ENCODE measurements at regions not wholly inside any gene's neighbourhood (a gene's known extent, or its start where the extent isn't known, plus 50 kb on each side); places are given as distances from the start of the nearest gene placed in this dataset.

DNA sequence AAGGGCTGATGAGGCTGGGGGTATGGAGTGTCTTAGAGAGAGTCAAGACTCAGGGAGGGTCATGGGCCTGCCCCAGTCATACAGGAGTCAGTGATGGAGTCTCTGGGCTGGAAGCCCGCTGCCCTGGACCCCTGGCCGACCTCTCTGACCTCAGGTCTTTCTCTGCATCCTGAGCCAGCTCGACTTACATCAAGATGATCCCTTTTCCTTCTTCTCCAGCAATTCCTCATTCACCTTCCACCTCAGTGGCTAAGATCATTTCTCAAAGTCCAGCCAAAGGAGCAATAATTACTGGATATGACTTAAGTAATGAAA lies 308.6 kb downstream of the MATN1 start:
- DNase-seq (ENCODE audit: low read depth), result no peak
- no peak overlapping the region for H3K4me3 ChIP-seq (ENCODE audit: low read depth, low read length)
- TF ChIP-seq, protein P1, sequence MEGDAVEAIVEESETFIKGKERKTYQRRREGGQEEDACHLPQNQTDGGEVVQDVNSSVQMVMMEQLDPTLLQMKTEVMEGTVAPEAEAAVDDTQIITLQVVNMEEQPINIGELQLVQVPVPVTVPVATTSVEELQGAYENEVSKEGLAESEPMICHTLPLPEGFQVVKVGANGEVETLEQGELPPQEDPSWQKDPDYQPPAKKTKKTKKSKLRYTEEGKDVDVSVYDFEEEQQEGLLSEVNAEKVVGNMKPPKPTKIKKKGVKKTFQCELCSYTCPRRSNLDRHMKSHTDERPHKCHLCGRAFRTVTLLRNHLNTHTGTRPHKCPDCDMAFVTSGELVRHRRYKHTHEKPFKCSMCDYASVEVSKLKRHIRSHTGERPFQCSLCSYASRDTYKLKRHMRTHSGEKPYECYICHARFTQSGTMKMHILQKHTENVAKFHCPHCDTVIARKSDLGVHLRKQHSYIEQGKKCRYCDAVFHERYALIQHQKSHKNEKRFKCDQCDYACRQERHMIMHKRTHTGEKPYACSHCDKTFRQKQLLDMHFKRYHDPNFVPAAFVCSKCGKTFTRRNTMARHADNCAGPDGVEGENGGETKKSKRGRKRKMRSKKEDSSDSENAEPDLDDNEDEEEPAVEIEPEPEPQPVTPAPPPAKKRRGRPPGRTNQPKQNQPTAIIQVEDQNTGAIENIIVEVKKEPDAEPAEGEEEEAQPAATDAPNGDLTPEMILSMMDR (IDR thresholded peaks at IDR 0.05; ENCODE audit: low read depth, low read length), result no peak
- TF ChIP-seq MYC (IDR thresholded peaks at IDR 0.05; ENCODE audit: low read depth, low read length) (no peak), POLR2A (IDR thresholded peaks at IDR 0.05; ENCODE audit: extremely low read depth, insufficient read length) (no peak)
- TF ChIP-seq, protein P2, sequence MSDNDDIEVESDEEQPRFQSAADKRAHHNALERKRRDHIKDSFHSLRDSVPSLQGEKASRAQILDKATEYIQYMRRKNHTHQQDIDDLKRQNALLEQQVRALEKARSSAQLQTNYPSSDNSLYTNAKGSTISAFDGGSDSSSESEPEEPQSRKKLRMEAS (IDR thresholded peaks at IDR 0.05; ENCODE audit: low read depth, low read length), result no peak

DNA sequence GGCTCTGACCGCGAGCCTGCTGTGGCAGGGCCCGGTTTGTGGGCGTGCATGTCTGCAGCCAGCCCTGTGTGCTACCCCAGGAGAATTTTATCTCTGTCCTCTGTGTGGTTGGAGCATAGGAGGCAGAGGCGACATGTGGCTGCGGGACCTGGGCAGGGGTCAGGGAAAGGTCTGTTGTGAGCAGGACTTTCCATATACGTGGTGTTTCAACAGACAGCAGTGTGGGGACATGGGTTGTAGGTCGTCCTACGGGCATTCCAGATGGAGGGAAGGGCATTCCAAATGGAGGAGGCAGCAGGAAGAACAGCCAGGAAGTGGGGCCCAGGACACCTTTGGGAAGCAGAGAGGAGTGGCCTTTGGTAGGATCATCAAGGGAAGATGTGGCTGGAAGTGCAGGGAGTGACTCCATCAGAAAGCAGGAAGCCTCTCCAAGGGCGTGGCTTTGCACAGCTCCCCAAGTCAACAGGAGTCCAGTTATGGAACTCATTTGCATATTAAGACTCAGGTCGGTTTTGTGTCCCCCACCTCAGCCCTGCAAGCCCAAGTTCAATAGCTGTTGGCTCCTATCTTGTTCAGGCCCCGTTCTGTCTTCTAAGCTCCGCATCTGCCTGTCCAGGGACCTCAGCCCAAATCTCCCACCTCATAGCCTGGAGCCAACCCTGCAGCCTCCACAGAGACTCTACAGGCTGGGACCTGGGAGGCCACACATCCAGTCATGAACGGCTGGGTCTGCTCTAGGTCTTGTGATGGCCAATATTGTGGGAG lies 309.1 kb downstream of the MATN1 start:
- TF ChIP-seq, protein P2 (IDR thresholded peaks at IDR 0.05; ENCODE audit: low read depth, low read length), result no peak
- TF ChIP-seq MYC (IDR thresholded peaks at IDR 0.05; ENCODE audit: low read depth, low read length) (no peak), POLR2A (IDR thresholded peaks at IDR 0.05; ENCODE audit: extremely low read depth, insufficient read length) (no peak)
- TF ChIP-seq, protein P1 (IDR thresholded peaks at IDR 0.05; ENCODE audit: low read depth, low read length), result no peak
- H3K4me3 ChIP-seq (ENCODE audit: low read depth, low read length), result no peak overlapping the region
- DNase-seq (ENCODE audit: low read depth), result no peak

DNA sequence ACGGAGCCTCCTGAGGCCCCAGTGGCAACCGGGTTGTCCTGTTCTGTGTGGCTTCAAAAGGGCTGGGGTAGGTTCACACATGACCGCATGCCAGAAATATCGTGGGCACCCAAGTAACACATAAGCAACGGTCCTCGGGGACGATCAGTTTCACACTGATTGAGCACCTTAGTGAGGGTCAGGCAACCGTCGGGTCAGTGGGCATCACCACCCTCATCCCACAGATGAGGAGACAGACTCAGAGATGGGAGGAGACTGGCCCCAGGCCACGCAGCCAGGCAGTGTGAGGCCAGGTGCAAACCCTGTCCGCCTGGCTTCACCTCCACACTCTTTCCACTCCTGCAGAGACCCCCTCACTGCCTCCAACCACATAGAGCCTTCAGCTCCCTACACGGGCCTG lies 309.8 kb downstream of the MATN1 start:
- TF ChIP-seq POLR2A (IDR thresholded peaks at IDR 0.05; ENCODE audit: extremely low read depth, insufficient read length) (no peak), MYC (IDR thresholded peaks at IDR 0.05; ENCODE audit: low read depth, low read length) (no peak)
- TF ChIP-seq, protein P1 (IDR thresholded peaks at IDR 0.05; ENCODE audit: low read depth, low read length), result no peak
- TF ChIP-seq, protein P2 (IDR thresholded peaks at IDR 0.05; ENCODE audit: low read depth, low read length), result no peak
- DNase-seq (ENCODE audit: low read depth), result no peak
- no peak overlapping the region for H3K4me3 ChIP-seq (ENCODE audit: low read depth, low read length)

DNA sequence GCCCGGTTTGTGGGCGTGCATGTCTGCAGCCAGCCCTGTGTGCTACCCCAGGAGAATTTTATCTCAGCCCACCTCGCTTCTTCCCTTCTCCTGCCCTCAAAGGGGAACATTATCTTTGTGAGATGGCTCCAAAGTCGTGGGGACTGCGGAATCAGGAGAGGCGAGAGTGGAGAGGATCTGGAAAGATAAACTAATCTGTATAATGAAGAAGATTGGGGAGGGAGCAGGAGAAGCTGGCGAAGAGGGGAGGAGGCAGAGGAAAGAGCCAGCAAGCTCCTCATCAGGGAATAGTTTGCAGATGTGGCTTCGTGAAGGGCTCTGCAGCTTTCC lies 310.3 kb downstream of the MATN1 start:
- no peak for DNase-seq (ENCODE audit: low read depth)
- no peak overlapping the region for H3K4me3 ChIP-seq (ENCODE audit: low read depth, low read length)
- no peak for TF ChIP-seq POLR2A (IDR thresholded peaks at IDR 0.05; ENCODE audit: extremely low read depth, insufficient read length)

DNA sequence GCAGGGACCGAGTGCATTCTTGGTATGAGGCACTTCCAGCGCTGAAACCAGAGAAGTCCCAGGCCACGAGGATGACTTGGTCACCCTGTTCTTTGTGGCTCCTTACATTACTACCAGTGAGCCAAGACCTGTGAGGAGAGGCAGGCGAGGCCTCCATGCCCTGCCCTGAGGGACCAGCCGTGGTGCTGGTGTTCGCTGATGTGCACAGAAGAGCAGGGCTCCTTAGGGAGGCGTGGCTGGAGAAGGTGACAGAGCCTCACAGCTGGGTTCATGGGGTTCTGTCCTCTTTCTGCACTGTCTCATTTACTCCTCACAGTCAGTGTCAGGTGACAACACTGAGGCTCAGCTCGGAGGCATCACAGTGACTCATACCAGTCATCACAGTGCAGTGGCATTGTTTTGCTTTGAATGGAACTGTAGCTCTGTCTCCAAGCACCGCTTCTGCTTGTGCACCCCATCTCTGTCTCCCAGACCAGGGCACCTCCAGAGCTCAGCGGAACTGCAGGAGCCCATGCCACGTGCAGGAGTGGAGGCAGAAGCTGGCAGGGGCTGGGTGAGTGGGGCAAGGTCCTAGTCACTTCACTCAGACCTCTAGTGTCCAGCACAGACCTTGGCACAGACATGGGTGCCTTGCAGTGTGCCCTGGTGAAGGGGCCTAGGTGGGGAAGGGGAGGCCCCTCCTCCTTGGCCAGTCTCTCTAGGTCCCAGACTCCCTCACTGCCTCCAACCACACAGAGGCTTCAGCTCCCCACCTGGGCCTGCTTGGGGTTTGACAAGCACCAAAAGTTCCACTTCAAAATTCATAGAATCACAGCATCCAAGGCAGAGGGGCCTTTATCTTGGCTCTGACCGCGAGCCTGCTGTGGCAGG lies 310.9 kb downstream of the MATN1 start:
- DNase-seq (ENCODE audit: low read depth), result no peak
- H3K4me3 ChIP-seq (ENCODE audit: low read depth, low read length), result no peak overlapping the region

More for the DNA sequence above, 310.9 kb downstream of the MATN1 start:
- TF ChIP-seq, protein P2 (IDR thresholded peaks at IDR 0.05; ENCODE audit: low read depth, low read length), result no peak
- TF ChIP-seq, protein P1 (IDR thresholded peaks at IDR 0.05; ENCODE audit: low read depth, low read length), result no peak
- no peak for TF ChIP-seq MYC (IDR thresholded peaks at IDR 0.05; ENCODE audit: low read depth, low read length)
- TF ChIP-seq POLR2A (IDR thresholded peaks at IDR 0.05; ENCODE audit: extremely low read depth, insufficient read length), result no peak

Measured in NB4 (cell line).